HG02678 (cell line): ENCODE measurements at regions not wholly inside any gene's neighbourhood (a gene's known extent, or its start where the extent isn't known, plus 50 kb on each side); places are given as distances from the start of the nearest gene placed in this dataset.

Experiments
- ATAC-seq: cut with Tn5 transposase; IDR thresholded peaks from one replicate; pipeline ENCODE4 v1.9.1; 2021; ENCODE audit warnings: mild to moderate bottlenecking, moderate library complexity; ENCODE audit not compliant: unreplicated experiment

DNA sequence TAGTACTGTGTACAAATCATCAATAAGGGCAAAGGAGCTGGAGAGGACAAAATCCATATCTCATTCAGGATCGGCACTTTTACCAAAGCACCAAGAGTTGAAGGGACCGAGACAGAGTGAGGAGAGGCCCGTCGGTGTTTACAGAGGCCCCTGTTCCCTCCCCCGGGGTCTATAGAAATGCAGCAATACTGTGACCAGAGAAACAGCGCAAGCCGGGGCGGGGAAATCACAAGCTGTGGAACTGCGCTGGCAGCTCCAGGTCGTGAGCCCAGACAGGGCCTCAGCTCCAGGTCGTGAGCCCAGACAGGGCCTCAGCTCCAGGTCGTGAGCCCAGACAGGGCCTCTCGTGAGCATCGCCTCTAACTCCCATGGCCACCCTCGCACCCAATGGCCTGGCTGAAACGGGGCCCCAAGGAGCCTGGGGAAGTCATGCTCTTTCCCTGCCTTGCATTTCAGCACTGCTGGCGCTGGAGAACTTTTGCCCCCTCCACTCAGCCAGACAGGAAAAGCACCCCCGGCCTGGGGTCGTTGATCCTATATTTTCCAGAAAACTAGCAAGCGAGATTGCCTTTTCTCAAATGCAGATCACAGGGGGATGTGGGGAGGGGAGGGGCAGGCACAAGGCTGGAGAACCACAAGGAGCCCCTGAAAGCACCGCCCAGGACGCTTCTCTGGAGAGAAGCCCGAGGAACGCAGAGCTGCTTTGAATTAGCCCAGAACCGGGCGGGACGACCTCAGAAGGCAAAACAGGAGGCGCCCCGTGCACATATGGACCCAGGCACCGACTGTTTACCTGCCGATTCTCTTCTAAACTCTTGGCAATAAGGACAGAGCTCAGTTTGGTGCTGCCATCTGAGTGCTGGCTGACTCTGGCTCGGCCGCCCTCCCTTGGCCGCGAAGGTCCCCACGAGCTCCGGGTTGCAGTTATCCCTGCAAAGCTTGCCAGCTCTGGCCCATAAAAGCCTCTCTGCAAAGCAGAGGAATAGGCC lies 223.7 kb downstream of the ACKR3 start:
- no peak for ATAC-seq

DNA sequence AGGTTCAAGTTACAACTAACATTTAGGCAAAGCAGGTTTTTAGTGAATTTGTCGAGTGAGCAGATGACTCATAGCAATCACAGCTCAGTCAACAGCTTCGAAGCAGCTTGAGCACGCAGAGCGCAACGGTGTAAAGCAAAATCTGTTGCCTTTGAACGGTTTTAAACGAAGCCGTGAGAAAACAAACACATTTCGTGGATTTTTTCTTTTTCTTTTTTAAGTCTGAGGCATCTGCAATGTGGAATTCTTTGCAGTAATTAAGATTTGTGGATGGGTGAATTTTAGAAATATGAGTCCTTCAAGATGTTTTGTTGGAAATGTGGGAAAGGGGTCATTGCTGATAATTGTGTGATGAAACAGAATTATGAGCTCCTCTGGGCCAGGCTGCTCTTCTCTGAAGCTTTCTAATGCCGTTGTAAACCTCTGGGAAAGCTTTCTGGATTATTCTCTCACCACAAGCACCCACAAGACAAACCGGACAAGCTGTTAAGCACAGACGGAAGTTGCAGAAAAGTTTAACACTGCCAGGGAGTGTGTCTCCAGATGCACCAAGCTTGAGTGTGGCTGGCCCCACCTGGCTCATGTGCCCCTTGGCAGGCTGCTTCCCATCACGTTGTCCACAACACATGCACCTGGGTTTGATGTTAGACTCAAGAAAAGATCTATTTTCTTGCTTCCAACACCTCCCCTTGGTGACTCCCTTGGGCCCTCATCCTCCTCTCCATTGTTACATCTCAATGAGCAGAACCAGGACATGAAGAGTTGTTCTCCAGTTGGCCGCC lies 224.7 kb downstream of the ACKR3 start:
- no peak for ATAC-seq

DNA sequence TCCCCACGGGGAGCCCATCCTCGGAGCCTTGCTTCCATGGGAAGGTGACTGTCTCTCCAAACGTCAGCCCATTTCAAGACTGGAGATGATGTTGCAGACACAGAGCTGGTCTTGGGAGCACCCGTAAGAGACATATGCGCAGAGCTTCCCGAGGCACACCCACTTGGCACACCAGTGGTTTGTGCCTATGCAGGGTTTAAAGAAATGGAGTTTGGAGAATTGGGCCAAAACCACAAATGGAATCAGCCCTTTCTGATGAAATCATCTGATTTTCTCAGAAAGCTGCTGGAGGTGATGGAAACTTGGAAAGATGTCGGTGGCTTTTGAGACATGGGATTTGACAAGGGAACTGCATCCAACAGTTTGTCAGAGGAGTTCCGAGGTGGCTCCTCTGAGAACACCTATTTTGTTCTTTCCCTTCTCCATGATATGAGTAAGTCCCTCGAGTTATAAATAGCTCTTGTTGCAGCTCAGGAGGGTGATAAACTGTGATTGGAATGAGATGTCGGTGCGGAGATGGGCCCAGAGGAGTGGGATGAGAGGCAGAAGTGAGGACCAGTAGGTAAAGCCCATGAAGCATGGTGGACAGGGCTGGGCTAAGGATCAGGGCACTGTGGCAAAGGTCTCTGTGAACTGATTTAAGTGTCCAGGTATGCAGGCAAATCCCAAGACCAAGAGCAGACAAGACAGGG lies 225.7 kb downstream of the ACKR3 start:
- no peak for ATAC-seq

DNA sequence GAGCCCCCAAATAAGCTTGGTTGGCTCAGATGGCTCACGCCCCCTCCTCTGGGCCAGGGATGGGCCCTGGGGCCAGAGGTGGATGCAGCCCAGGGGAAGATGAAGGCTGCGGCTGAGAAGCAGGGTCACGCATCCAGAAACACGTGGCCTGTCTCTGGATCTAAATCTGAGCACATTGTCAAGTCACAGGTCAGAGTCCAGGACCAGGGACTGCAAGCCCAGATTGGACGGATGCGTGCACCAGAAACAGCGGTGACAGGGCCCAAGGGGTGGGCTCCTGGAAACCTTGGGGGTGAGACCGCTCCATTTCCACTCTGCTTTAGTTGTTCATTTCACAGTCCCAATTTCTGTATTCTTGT lies 226.2 kb downstream of the ACKR3 start:
- no peak for ATAC-seq

DNA sequence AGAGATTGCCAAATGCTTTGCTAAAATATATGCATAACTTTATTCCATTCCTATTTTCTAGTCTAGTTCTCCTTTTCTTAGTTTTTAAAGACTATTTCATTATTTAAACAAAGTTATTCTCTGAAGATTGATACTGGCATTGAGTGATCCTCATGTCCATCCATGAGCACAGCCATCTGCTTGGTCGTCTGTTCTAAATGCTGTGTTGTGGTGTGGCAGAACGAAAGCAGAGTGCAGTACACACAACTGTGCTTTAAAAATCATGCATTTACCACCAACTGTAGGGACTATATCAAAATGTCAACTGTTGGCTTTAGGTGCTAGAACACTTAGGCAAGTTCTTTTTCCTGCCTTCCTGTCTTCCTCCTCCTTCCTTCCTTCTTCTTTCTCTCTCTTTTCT lies 226.6 kb downstream of the ACKR3 start:
- no peak for ATAC-seq

GRCh38 chr2:236797411-236797810 lies 227.8 kb downstream of the ACKR3 start:
- no peak for ATAC-seq

- ATAC-seq = no peak
These were observed 228.9 kb downstream of the ACKR3 start for GRCh38 chr2:236798491-236798890.

- ATAC-seq = no peak
These were observed 229.9 kb downstream of the ACKR3 start for GRCh38 chr2:236799391-236800026.

DNA sequence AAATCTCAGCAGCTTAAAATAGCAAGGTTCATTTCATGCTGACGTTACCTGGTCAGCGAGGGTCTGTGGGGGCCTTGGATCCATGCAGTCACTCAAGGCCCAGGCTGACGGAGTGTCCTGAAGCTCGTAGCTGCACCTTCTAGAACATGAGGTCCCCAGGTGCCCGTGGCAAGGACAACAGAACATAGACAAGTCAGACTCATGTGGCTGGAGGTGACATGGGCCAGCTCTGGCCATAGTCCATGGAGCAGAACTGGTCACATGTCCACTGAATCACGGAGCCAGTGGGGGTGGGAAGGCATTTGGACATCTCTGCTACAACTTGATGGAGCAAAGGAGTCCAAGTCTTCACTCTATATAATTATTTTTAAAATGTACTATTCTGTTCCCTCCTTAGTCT lies 233.2 kb downstream of the ACKR3 start:
- no peak for ATAC-seq

DNA sequence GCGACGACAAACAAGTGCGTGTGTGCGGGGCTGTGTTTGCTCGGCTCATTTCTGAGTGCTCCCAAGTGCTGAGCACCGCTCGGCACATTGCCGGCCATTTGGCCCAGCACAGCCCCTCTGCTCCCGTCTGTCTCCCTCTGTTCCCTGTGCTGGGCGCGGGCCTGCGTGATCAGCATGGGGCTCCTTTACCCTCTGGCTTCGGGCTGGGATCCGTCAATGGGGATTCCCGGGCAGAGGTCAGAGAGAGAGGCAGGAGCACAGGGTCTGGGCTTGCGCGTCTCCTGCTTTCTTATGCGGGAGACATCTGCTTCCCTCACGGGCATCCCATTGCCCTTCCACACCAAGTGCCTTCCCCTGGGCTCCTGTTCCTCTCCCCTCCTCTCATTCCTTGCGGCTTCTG lies 234.0 kb downstream of the ACKR3 start:
- no peak for ATAC-seq

DNA sequence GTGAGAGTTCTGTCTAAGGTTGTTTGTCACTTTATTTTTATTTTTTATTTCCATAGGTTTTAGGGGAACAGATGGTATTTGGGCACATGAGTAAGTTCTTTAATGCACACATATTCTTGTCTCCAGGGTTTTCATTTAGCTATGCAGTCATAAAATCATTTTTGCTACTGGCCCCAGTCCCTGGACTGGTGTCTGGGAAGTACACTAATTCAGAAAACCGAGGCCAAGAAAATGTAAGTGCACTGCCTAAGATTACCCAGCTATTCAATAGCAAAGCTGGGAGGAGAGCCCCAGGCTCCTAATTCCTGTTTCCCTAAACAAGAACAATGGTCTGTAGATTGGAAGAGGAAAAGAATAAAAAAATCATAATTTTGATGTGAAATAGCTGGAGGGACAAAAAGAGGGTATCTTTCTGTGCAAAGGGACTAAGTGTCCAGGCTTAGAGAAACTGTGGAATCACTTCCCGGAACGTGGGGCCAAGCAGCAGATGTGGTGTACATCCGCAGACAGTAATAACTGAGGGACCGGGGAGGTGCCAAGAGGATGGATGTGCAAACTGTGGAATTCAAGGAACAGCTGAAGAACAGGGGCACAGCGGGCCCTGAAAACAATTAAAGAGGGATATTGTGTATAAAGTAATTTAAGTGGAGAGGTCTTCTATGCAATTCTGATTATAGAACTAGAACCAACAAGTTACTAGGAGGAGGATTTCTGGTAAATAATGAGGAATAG lies 236.3 kb downstream of the ACKR3 start:
- no peak for ATAC-seq

- no peak for ATAC-seq
These were observed 240.1 kb downstream of the ACKR3 start for GRCh38 chr2:236809716-236810115.

- ATAC-seq = no peak
These were observed 241.5 kb downstream of the ACKR3 start for GRCh38 chr2:236811062-236811656.

DNA sequence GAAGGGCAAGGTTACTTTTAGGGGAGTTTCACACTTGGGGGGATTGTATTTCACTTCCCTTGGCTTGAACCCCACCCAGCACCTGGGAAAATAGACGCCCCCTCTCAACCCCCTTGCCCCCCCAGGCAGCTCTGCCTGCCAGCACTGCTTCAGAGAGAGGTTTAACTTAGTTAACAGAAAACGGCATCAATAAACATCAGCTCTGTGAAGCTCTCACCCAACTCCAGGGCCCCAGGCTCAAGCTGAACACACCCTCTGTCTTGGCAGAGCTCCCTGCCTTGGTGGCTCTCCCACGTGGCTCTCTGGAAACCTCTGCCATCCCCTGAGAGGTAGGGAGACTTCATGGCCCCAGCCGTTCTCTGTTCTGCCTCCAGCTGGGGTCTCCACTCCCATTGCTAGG lies 244.1 kb downstream of the ACKR3 start:
- ATAC-seq = no peak

DNA sequence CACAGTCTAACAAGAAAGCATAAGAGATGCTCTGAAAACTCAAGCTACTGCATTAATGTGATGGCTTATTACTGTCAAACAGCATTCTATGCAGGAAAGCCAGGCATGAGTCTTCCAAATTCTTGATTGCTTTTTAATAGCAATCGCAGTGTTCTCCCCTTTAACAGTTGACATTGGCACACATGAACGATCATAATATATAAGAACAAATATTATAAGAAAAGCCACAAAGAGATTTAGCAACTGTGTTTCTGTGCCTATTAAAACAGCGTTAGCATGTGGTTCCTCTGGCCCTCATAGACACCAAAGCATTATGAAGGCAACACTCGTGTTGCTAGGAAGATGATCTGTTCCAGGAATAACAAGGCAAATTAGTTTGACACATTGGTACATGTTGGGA lies 245.0 kb downstream of the ACKR3 start:
- no peak for ATAC-seq

DNA sequence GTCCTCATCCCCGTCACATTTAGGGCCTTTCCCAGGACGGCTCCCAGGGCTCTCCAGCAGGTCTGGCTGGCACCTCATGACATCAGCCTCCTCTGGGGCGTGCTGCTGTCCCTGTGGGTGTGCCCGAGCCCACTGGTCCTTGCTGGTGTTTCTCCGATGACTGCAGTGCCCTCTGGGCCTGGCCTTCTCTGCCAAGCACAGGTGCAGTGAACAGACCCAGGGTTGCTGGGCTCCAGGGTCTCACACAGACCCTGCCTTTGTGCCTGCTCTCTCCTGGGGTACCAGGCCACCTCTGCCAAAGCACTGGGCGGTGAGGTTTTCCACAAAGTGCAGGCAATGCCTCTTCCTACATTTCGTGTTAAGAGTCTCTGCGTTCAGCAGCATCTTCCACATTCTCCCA lies 246.1 kb downstream of the ACKR3 start:
- ATAC-seq = no peak

DNA sequence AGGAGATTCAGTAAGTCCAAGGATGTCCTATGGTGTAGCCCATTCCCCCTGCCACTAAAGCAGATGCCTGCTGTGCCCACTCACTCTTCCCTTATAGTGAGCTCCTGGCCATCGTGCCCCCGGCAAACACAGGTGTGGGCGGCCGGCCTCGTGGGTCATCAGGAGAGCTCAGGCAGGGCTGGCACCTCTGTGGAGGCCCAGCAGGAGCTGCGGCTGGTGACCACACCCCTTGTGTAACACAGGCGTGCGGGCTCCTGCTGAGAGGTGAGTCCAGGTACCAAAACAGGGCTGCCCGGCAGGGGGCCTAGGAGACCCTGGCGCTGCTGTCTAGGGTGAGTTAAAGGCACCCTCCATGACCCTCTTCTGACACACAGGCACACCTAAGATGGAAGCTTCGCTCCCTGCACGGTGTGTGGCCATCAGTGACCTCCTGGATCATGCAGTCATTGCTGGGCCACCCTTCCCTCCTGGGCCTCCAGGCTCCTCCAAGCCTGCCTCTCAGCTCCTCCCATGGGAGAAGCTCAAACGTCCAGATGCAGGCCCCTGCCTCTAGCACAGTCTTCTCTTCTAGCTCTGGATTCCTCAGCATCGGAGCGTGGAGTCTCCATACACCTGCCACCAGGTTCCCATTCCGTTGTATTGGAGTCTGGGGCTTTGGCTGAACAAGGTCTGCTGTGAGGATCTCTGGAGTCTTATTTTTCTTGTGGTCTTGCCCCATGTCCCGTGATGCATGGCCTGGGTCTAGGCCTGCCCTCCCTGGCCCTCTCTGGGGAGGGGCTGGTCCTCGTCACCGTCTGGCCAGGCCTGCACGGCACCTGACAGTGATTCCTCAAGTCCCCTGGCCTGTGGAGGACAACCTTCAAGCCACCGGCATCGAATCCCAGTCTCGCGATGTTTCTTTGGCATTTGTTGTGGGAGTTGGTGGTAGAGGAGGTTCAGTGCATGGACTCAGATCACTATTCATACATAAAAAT lies 246.9 kb downstream of the ACKR3 start:
- ATAC-seq = no peak

- ATAC-seq = no peak
These were observed 248.8 kb downstream of the ACKR3 start for GRCh38 chr2:236818281-236819045.
